HCT116 (cell line): ENCODE measurements at regions not wholly inside any gene's neighbourhood (a gene's known extent, or its start where the extent isn't known, plus 50 kb on each side); places are given as distances from the start of the nearest gene placed in this dataset.

Experiments
- ATAC-seq: fragments of 200-7000 bp; cut with Tn5 transposase; 2 replicates; pipeline ENCODE4 v1.9.1; 2020; ENCODE audit warnings: mild to moderate bottlenecking, moderate library complexity
- BruUV-seq: library from RNA; stranded (reverse); fragments of 400-500 nt; replicated peaks from 2 replicates; lab custom pipeline; 2021; lab: Mats Ljungman, UMichigan
- CTCF ChIA-PET: fragments of 300-600 bp; sonication (Branson Sonifier 250); formaldehyde crosslinking; loops from one replicate; lab custom pipeline; 2021; ENCODE audit warnings: antibody characterized with exemption; lab: Charles Lee
- POLR2A ChIA-PET: fragments of 300-600, 350-600 bp; sonication (Branson Sonifier 250); formaldehyde crosslinking; loops from one replicate; lab custom pipeline; 2021; ENCODE audit warnings: antibody characterized with exemption; lab: Charles Lee
- RAD21 ChIA-PET, 2 experiments: fragments of 300-600 bp; sonication (Branson Sonifier 250); formaldehyde crosslinking; loops; one replicate each; lab custom pipeline; 2023; ENCODE audit warnings: low total read pairs in 2 of 2; ENCODE audit not compliant: uncharacterized antibody in 2 of 2, unreplicated experiment in 2 of 2, low non-redundant PET in 1 of 2; lab: Charles Lee
- DNase-seq: peaks from one replicate; pipeline ENCODE4 v3.0.0-alpha.2; 2010; ENCODE audit warnings: low read depth, low spot score
- H2AFZ ChIP-seq: fragments of 200-600 bp; shearing (Covaris generic), sonication (generic); 2 replicates; pipeline ENCODE4 v1.6.1; 2017; ENCODE audit warnings: low read depth, mixed run types, mixed read lengths, antibody characterized with exemption, low read length; ENCODE audit not compliant: poor library complexity, severe bottlenecking
- H3K27ac ChIP-seq: 2 replicates; pipeline ENCODE4 v1.5.1; 2012; ENCODE audit warnings: low read depth, low read length
- H3K27me3 ChIP-seq: fragments of 200-600 bp; sonication (generic); 2 replicates; pipeline ENCODE4 v1.6.1; 2016; ENCODE audit warnings: mixed run types, low read length, mixed read lengths; ENCODE audit not compliant: insufficient read depth
- H3K36me3 ChIP-seq, 2 experiments: fragments of 200-500 bp in 1 of 2; fragments of 200-600 bp in 1 of 2; sonication (Bioruptor generic) in 1 of 2; sonication (generic) in 1 of 2; 2 replicates each; pipeline versions ENCODE4 v1.5.1 to v1.6.1; 2014 to 2016; ENCODE audit warnings: low read length in 2 of 2, inconsistent platforms in 1 of 2, mixed read lengths in 1 of 2, mixed run types in 1 of 2; ENCODE audit not compliant: insufficient read depth in 2 of 2, control insufficient read depth in 1 of 2
- H3K4me1 ChIP-seq, 2 experiments: fragments of 200-600 bp in 1 of 2; sonication (generic) in 1 of 2; 2 replicates each; pipeline versions ENCODE4 v1.5.1 to v1.6.1; 2012 to 2017; ENCODE audit warnings: low read length in 2 of 2, inconsistent platforms in 1 of 2, mild to moderate bottlenecking in 1 of 2, mixed read lengths in 1 of 2, mixed run types in 1 of 2, moderate library complexity in 1 of 2; ENCODE audit not compliant: insufficient read depth in 2 of 2, control insufficient read depth in 1 of 2
- H3K4me2 ChIP-seq: fragments of 200-600 bp; sonication (generic); 2 replicates; pipeline ENCODE4 v1.6.1; 2017; ENCODE audit warnings: mixed run types, low read length, mixed read lengths
- H3K4me3 ChIP-seq, 2 experiments: fragments of 200-600 bp in 1 of 2; sonication (generic) in 1 of 2; replicated peaks in 1 of 2; 2 replicates each; pipeline ENCODE4 v1.5.1; 2011 to 2016; ENCODE audit warnings: low read length in 2 of 2, control low read depth in 1 of 2, low read depth in 1 of 2, mild to moderate bottlenecking in 1 of 2, mixed read lengths in 1 of 2, mixed run types in 1 of 2
- H3K79me2 ChIP-seq: fragments of 200-600 bp; sonication (generic); 2 replicates; pipeline ENCODE4 v1.6.1; 2017; ENCODE audit warnings: mild to moderate bottlenecking, mixed run types, low read length, moderate library complexity, mixed read lengths; ENCODE audit not compliant: insufficient read depth
- H3K9ac ChIP-seq: fragments of 200-600 bp; sonication (generic); 2 replicates; pipeline ENCODE4 v1.6.1; 2016; ENCODE audit warnings: low read length, mixed read lengths
- H3K9me2 ChIP-seq: fragments of 200-600 bp; sonication (generic), shearing (Covaris generic); 2 replicates; pipeline ENCODE4 v1.6.1; 2017; ENCODE audit warnings: mixed run types, mild to moderate bottlenecking, moderate library complexity; ENCODE audit not compliant: insufficient read depth
- H3K9me3 ChIP-seq, 2 experiments: fragments of 200-500 bp in 1 of 2; fragments of 200-600 bp in 1 of 2; sonication (Bioruptor generic) in 1 of 2; sonication (generic) in 1 of 2; 2 replicates each; pipeline ENCODE4 v1.6.1; 2014 to 2017; ENCODE audit warnings: low read length in 2 of 2, mixed read lengths in 2 of 2, inconsistent platforms in 1 of 2, low read depth in 1 of 2, mild to moderate bottlenecking in 1 of 2, mixed run types in 1 of 2, moderate library complexity in 1 of 2; ENCODE audit not compliant: control insufficient read depth in 1 of 2, insufficient read depth in 1 of 2
- H4K20me1 ChIP-seq: fragments of 200-600 bp; sonication (generic), shearing (Covaris generic); 2 replicates; pipeline ENCODE4 v1.6.1; 2017; ENCODE audit warnings: mixed run types, mild to moderate bottlenecking, moderate library complexity; ENCODE audit not compliant: insufficient read depth
- ATF3 ChIP-seq: IDR thresholded peaks from 2 replicates; pipeline ENCODE4 v1.6.1; 2012
- CBX3 ChIP-seq: IDR thresholded peaks from 2 replicates; pipeline ENCODE4 v1.6.1; 2012; ENCODE audit warnings: low read depth
- CEBPB ChIP-seq: IDR thresholded peaks from 2 replicates; pipeline ENCODE4 v1.6.1; 2012; ENCODE audit warnings: low read depth
- EZH2 ChIP-seq: fragments of 200-600 bp; sonication (generic); IDR thresholded peaks from 2 replicates; pipeline ENCODE4 v1.6.1; 2017; ENCODE audit warnings: antibody characterized with exemption, mixed run types
- JUND ChIP-seq: IDR thresholded peaks from 2 replicates; pipeline ENCODE4 v1.6.1; 2012
- MAX ChIP-seq: IDR thresholded peaks from 2 replicates; pipeline ENCODE4 v1.6.1; 2012
- POLR2A ChIP-seq: IDR thresholded peaks from 2 replicates; pipeline ENCODE4 v1.7.0; 2011; ENCODE audit warnings: borderline replicate concordance; ENCODE audit not compliant: insufficient read depth, insufficient read length; ENCODE audit errors: extremely low read depth
- POLR2AphosphoS5 ChIP-seq: IDR thresholded peaks from 2 replicates; pipeline ENCODE4 v1.6.1; 2011; ENCODE audit warnings: mild to moderate bottlenecking, low read depth, low read length, moderate library complexity
- RAD21 ChIP-seq: IDR thresholded peaks from 2 replicates; pipeline ENCODE4 v1.6.1; 2012; ENCODE audit warnings: low read depth, mild to moderate bottlenecking
- SIN3A ChIP-seq: IDR thresholded peaks from 2 replicates; pipeline ENCODE4 v1.6.1; 2012; ENCODE audit warnings: low read depth
- SRF ChIP-seq: IDR thresholded peaks from 2 replicates; pipeline ENCODE4 v1.6.1; 2012; ENCODE audit warnings: low read depth
- TCF7L2 ChIP-seq: IDR thresholded peaks from 2 replicates; pipeline ENCODE4 v1.7.0; 2011; ENCODE audit warnings: borderline replicate concordance, inconsistent platforms; ENCODE audit not compliant: insufficient read depth, insufficient read length; ENCODE audit errors: extremely low read depth
- YY1 ChIP-seq: IDR thresholded peaks from 2 replicates; pipeline ENCODE4 v1.6.1; 2011; ENCODE audit warnings: low read length, low read depth, moderate library complexity, mild to moderate bottlenecking; ENCODE audit not compliant: insufficient replicate concordance; ENCODE audit errors: extremely low read depth
- ZBTB33 ChIP-seq: IDR thresholded peaks from 2 replicates; pipeline ENCODE4 v1.6.1; 2011; ENCODE audit warnings: mild to moderate bottlenecking, low read length, moderate library complexity; ENCODE audit not compliant: insufficient replicate concordance; ENCODE audit errors: extremely low read depth
- ZFX ChIP-seq: fragments of 450-650 bp; IDR thresholded peaks from 2 replicates; pipeline ENCODE4 v1.6.1; 2017
- intact Hi-C: fragments of 100-400 bp; cut with micrococcal nuclease; formaldehyde crosslinking; loops from 2 replicates; pipeline ENCODE4 v1.10.0; 2022

GRCh38 chr7:152922318-152923081 is 162.9 kb downstream of the ACTR3B start:
- Histone ChIP-seq H3K4me1 (no peaks in the 10 kb centered on the region), H3K4me2 (no peak overlapping the region), H3K79me2 (no peaks in the 10 kb centered on the region), H3K9me2 (no peaks in the 10 kb centered on the region), H3K27ac (no peak overlapping the region), H2AFZ (no peak overlapping the region), H4K20me1 (no peaks in the 10 kb centered on the region), H3K4me3 (no peak overlapping the region), H3K27me3 (no peaks in the 10 kb centered on the region), H3K9me3 (no peaks in the 10 kb centered on the region), H3K36me3 (no peaks in the 10 kb centered on the region), H3K9ac (no peak overlapping the region)
- intact Hi-C loops, result no loop called here
- BruUV-seq, result no TSS peak
- ChIA-PET CTCF (no interaction called here), POLR2A (no interaction called here), RAD21 (no interaction called here)
- no peak for DNase-seq
- ATAC-seq, result no peak
- TF ChIP-seq ATF3 (no peak), EZH2 (no peak), JUND (no peak), ZFX (no peak), MAX (no peak), POLR2AphosphoS5 (no peak), YY1 (no peak), SIN3A (no peak), ZBTB33 (no peak), SRF (no peak), RAD21 (no peak), POLR2A (no peak), TCF7L2 (no peak), CEBPB (no peak), CBX3 (no peak)
